H1 (cell line): ENCODE measurements at regions not wholly inside any gene's neighbourhood (a gene's known extent, or its start where the extent isn't known, plus 50 kb on each side); places are given as distances from the start of the nearest gene placed in this dataset.

Experiments
- CTCF ChIA-PET: fragments of 300-600 bp; sonication (Branson Sonifier 250); formaldehyde crosslinking; loops from one replicate; lab custom pipeline; 2021; ENCODE audit not compliant: partially characterized antibody; lab: Charles Lee
- POLR2A ChIA-PET: fragments of 300-600 bp; sonication (Branson Sonifier 250); formaldehyde crosslinking; loops from one replicate; lab custom pipeline; 2021; ENCODE audit warnings: inconsistent platforms; ENCODE audit not compliant: partially characterized antibody; lab: Charles Lee
- DNase-seq, 2 experiments: peaks; one replicate each; pipeline versions ENCODE4 v3.0.0 to v3.0.0-alpha.2; 2010 to 2022; ENCODE audit warnings: low spot score in 2 of 2, low read depth in 1 of 2, mixed read lengths in 1 of 2
- FAIRE-seq: peaks from 2 replicates; lab custom pipeline; 2011; peaks lifted over from hg19 to GRCh38; lab: Jason Lieb, UNC
- H2AFZ ChIP-seq: 2 replicates; pipeline ENCODE4 v1.8.1; 2012; ENCODE audit warnings: low read length, inconsistent platforms
- H2AK5ac ChIP-seq: 2 replicates; pipeline ENCODE4 v1.6.1; 2013; ENCODE audit warnings: low read depth, low read length
- H2BK120ac ChIP-seq: replicated peaks from 2 replicates; pipeline ENCODE3; 2013; ENCODE audit warnings: low read depth, low read length, inconsistent platforms
- H2BK12ac ChIP-seq: 2 replicates; pipeline ENCODE4 v1.6.1; 2013; ENCODE audit warnings: low read depth, low read length
- H2BK15ac ChIP-seq: 2 replicates; pipeline ENCODE4 v1.6.1; 2013; ENCODE audit warnings: low read length
- H2BK20ac ChIP-seq: 2 replicates; pipeline ENCODE4 v1.6.1; 2013; ENCODE audit warnings: low read length
- H2BK5ac ChIP-seq: 2 replicates; pipeline ENCODE4 v1.6.1; 2013; ENCODE audit warnings: low read depth, low read length
- H3K14ac ChIP-seq: 2 replicates; pipeline ENCODE4 v1.6.1; 2013; ENCODE audit warnings: inconsistent platforms; ENCODE audit not compliant: insufficient read length
- H3K18ac ChIP-seq: 2 replicates; pipeline ENCODE4 v1.6.1; 2013; ENCODE audit warnings: low read length; ENCODE audit errors: extremely low read depth
- H3K23ac ChIP-seq: 2 replicates; pipeline ENCODE4 v1.6.1; 2013; ENCODE audit warnings: inconsistent platforms; ENCODE audit not compliant: insufficient read length
- H3K23me2 ChIP-seq: 2 replicates; pipeline ENCODE4 v1.6.1; 2013; ENCODE audit warnings: low read depth, low read length
- H3K27ac ChIP-seq: 2 replicates; pipeline ENCODE4 v1.6.1; 2011; ENCODE audit warnings: low read depth, low read length, inconsistent platforms
- H3K27me3 ChIP-seq, 4 experiments: replicated peaks in 1 of 4; 1 replicate in 1 of 4; 2 replicates in 3 of 4; pipeline versions ENCODE4 v1.6.1 to v1.8.1; 2011 to 2013; ENCODE audit warnings: low read length in 3 of 4, mild to moderate bottlenecking in 3 of 4, inconsistent platforms in 2 of 4, mixed read lengths in 2 of 4, moderate library complexity in 1 of 4; ENCODE audit not compliant: control insufficient read depth in 3 of 4, insufficient read depth in 3 of 4; ENCODE audit errors: extremely low read depth in 1 of 4
- H3K36me3 ChIP-seq, 4 experiments: 2 replicates each; pipeline versions ENCODE4 v1.6.1 to v1.8.1; 2011 to 2013; ENCODE audit warnings: mild to moderate bottlenecking in 4 of 4, low read length in 3 of 4, moderate library complexity in 2 of 4, control low read depth in 1 of 4, inconsistent platforms in 1 of 4; ENCODE audit not compliant: insufficient read depth in 4 of 4, control insufficient read depth in 2 of 4
- H3K4ac ChIP-seq: replicated peaks from 2 replicates; pipeline ENCODE3; 2013; ENCODE audit warnings: low read length, low read depth, mixed read lengths, inconsistent platforms; ENCODE audit not compliant: insufficient read length
- H3K4me1 ChIP-seq, 4 experiments: replicated peaks in 1 of 4; 1 replicate in 1 of 4; 2 replicates in 3 of 4; pipeline versions ENCODE4 v1.6.1 to v1.8.1; 2011 to 2013; ENCODE audit warnings: low read length in 3 of 4, inconsistent platforms in 2 of 4, mixed read lengths in 1 of 4; ENCODE audit not compliant: insufficient read depth in 4 of 4, control insufficient read depth in 3 of 4
- H3K4me2 ChIP-seq, 2 experiments: 2 replicates each; pipeline versions ENCODE4 v1.6.1 to v1.8.1; 2011 to 2013; ENCODE audit warnings: low read depth in 2 of 2, low read length in 2 of 2, control low read depth in 1 of 2, inconsistent platforms in 1 of 2, mild to moderate bottlenecking in 1 of 2; ENCODE audit not compliant: insufficient read depth in 1 of 2
- H3K4me3 ChIP-seq, 4 experiments: fragments of 200-600, 300-600 bp in 1 of 4; sonication (generic), shearing (Covaris generic), sonication (Bioruptor Twin) in 1 of 4; 2 replicates each; pipeline versions ENCODE4 v1.5.1 to v1.8.1; 2011 to 2016; ENCODE audit warnings: low read length in 4 of 4, low read depth in 3 of 4, control low read depth in 2 of 4, inconsistent platforms in 2 of 4, mild to moderate bottlenecking in 2 of 4, mixed read lengths in 1 of 4, moderate library complexity in 1 of 4; ENCODE audit not compliant: insufficient read depth in 2 of 4; ENCODE audit errors: extremely low read depth in 1 of 4
- H3K56ac ChIP-seq: replicated peaks from 2 replicates; pipeline ENCODE3; 2013; ENCODE audit warnings: low read depth, mild to moderate bottlenecking, mixed read lengths, low read length, inconsistent platforms; ENCODE audit not compliant: insufficient read length
- H3K79me1 ChIP-seq: 2 replicates; pipeline ENCODE4 v1.6.1; 2013; ENCODE audit warnings: low read depth, low read length, control low read depth
- H3K79me2 ChIP-seq, 2 experiments: 2 replicates each; pipeline versions ENCODE4 v1.6.1 to v1.8.1; 2012 to 2013; ENCODE audit warnings: low read length in 2 of 2, mild to moderate bottlenecking in 2 of 2, inconsistent platforms in 1 of 2; ENCODE audit not compliant: insufficient read depth in 2 of 2, control insufficient read depth in 1 of 2
- H3K9ac ChIP-seq, 4 experiments: replicated peaks in 1 of 4; 1 replicate in 1 of 4; 2 replicates in 3 of 4; pipeline versions ENCODE4 v1.6.1 to v1.8.1; 2011 to 2013; ENCODE audit warnings: low read depth in 3 of 4, low read length in 3 of 4, control low read depth in 2 of 4, mild to moderate bottlenecking in 2 of 4, moderate library complexity in 2 of 4, inconsistent platforms in 1 of 4; ENCODE audit errors: extremely low read depth in 1 of 4
- H3K9me3 ChIP-seq, 2 experiments: 2 replicates each; pipeline versions ENCODE4 v1.6.1 to v1.8.1; 2012 to 2013; ENCODE audit warnings: mild to moderate bottlenecking in 2 of 2, moderate library complexity in 2 of 2, control low read depth in 1 of 2, inconsistent platforms in 1 of 2, low read depth in 1 of 2, low read length in 1 of 2, mixed read lengths in 1 of 2; ENCODE audit not compliant: insufficient read depth in 2 of 2
- H4K20me1 ChIP-seq, 2 experiments: replicated peaks in 1 of 2; 2 replicates each; pipeline versions ENCODE3 to v1.8.1; 2011 to 2013; ENCODE audit warnings: inconsistent platforms in 2 of 2, low read length in 2 of 2, mild to moderate bottlenecking in 1 of 2; ENCODE audit not compliant: insufficient read depth in 2 of 2, control insufficient read depth in 1 of 2
- H4K5ac ChIP-seq: 2 replicates; pipeline ENCODE4 v1.6.1; 2013; ENCODE audit warnings: low read length, low read depth, mixed read lengths, inconsistent platforms; ENCODE audit not compliant: insufficient read length
- H4K8ac ChIP-seq: 2 replicates; pipeline ENCODE4 v1.8.0; 2013; ENCODE audit warnings: mild to moderate bottlenecking, moderate library complexity, low read length, inconsistent platforms; ENCODE audit not compliant: insufficient read depth; ENCODE audit errors: extremely low read depth
- H4K91ac ChIP-seq: replicated peaks from 2 replicates; pipeline ENCODE3; 2013; ENCODE audit warnings: low read length, mixed read lengths, inconsistent platforms; ENCODE audit not compliant: insufficient read length
- HDAC6 ChIP-seq: IDR thresholded peaks from one replicate; pipeline ENCODE4 v1.7.1; 2012; ENCODE audit warnings: low read depth, mild to moderate bottlenecking, inconsistent platforms, low read length, moderate library complexity
- NANOG ChIP-seq: IDR thresholded peaks from 2 replicates; pipeline ENCODE4 v1.6.1; 2011; ENCODE audit warnings: low read length, low read depth, mild to moderate bottlenecking, inconsistent platforms; ENCODE audit not compliant: insufficient read depth, poor library complexity, severe bottlenecking
- RFX5 ChIP-seq: IDR thresholded peaks from 2 replicates; pipeline ENCODE4 v1.6.1; 2011; ENCODE audit warnings: low read depth, low read length, improper control_type of control experiment, borderline replicate concordance
- SAP30 ChIP-seq: fragments of 300-600 bp; sonication (generic); IDR thresholded peaks from 2 replicates; pipeline ENCODE4 v1.7.1; 2012; ENCODE audit warnings: low read length, moderate library complexity, mild to moderate bottlenecking, inconsistent platforms; ENCODE audit not compliant: insufficient read depth, insufficient replicate concordance
- SP1 ChIP-seq: IDR thresholded peaks from 2 replicates; pipeline ENCODE4 v1.6.1; 2011; ENCODE audit warnings: low read depth, low read length
- TEAD4 ChIP-seq: IDR thresholded peaks from 2 replicates; pipeline ENCODE4 v1.6.1; 2012; ENCODE audit warnings: low read depth, low read length, inconsistent platforms, mixed read lengths
- WGBS, 2 experiments: shearing (Covaris generic) in 1 of 2; methylation state at CpG; one replicate each; pipeline versions ENCODE4 v1.1.6 to v1.1.7; 2013 to 2015; ENCODE audit warnings: low lambda C conversion rate in 2 of 2, mixed read lengths in 2 of 2, inconsistent platforms in 1 of 2, low coverage in 1 of 2, missing lambda C conversion rate in 1 of 2; ENCODE audit not compliant: insufficient replicate concordance in 2 of 2, insufficient coverage in 1 of 2, insufficient read length in 1 of 2; ENCODE audit errors: extremely low coverage in 1 of 2, missing lambda C conversion rate in 1 of 2; 5-methylcytosine and 5-hydroxymethylcytosine counted together
- TF ChIP-seq, protein P1 (sequence below), 3 experiments: IDR thresholded peaks; 1 replicate in 2 of 3; 2 replicates in 1 of 3; pipeline versions ENCODE4 v1.5.1 to v1.6.1; 2011; ENCODE audit warnings: low read length in 3 of 3, mild to moderate bottlenecking in 3 of 3, inconsistent platforms in 2 of 3, low read depth in 1 of 3, moderate library complexity in 1 of 3; ENCODE audit not compliant: insufficient read depth in 1 of 3; ENCODE audit errors: control extremely low read depth in 1 of 3

DNA sequence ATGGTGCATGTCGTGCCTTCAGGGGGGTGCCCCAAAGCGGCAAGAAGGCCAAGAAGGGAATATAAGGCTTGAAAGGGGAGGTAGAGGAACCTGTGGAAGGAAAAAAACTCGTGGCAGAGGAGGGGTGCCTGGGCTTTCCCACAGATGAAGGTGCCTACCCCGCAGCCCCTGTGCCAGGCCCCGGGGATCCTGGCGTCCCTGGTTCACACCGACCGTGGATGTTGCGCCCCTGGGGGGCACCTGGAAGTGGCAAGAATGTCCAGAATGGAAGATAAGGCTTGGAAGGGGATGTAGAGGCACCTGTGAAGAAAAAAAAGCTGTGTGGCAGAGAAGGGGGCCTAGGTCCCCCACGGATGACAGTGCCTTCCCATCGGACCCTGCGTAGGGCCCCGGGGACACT lies 282.2 kb downstream of the ALG10 start:
- Histone ChIP-seq H2BK120ac (no peak overlapping the region), H3K27me3 (no peaks in the 10 kb centered on the region), H3K79me2 (no peaks in the 10 kb centered on the region), H2AK5ac (no peak overlapping the region), H2BK20ac (no peak overlapping the region), H4K5ac (no peak overlapping the region), H3K18ac (no peak overlapping the region), H3K4me1 (no peaks in the 10 kb centered on the region), H3K56ac (no peak overlapping the region), H3K9ac (no peak overlapping the region), H3K14ac (no peak overlapping the region), H3K9me3 (peaks cover 87 to 100% of the 10 kb centered on the region in 2 experiments), H2BK15ac (no peak overlapping the region), H3K4me3 (no peak overlapping the region), H3K79me1 (no peaks in the 10 kb centered on the region), H4K8ac (no peak overlapping the region), H4K91ac (no peak overlapping the region), H3K4me2 (no peak overlapping the region), H2AFZ (no peak overlapping the region), H3K23ac (no peak overlapping the region), H3K36me3 (no peaks in the 10 kb centered on the region), H3K4ac (no peak overlapping the region), H3K27ac (no peak overlapping the region), H4K20me1 (no peaks in the 10 kb centered on the region), H2BK5ac (no peak overlapping the region), H3K23me2 (no peaks in the 10 kb centered on the region), H2BK12ac (no peak overlapping the region)
- TF ChIP-seq SP1 (no peak), NANOG (no peak), HDAC6 (no peak), SAP30 (no peak), RFX5 (no peak), TEAD4 (no peak)
- TF ChIP-seq, protein P1, sequence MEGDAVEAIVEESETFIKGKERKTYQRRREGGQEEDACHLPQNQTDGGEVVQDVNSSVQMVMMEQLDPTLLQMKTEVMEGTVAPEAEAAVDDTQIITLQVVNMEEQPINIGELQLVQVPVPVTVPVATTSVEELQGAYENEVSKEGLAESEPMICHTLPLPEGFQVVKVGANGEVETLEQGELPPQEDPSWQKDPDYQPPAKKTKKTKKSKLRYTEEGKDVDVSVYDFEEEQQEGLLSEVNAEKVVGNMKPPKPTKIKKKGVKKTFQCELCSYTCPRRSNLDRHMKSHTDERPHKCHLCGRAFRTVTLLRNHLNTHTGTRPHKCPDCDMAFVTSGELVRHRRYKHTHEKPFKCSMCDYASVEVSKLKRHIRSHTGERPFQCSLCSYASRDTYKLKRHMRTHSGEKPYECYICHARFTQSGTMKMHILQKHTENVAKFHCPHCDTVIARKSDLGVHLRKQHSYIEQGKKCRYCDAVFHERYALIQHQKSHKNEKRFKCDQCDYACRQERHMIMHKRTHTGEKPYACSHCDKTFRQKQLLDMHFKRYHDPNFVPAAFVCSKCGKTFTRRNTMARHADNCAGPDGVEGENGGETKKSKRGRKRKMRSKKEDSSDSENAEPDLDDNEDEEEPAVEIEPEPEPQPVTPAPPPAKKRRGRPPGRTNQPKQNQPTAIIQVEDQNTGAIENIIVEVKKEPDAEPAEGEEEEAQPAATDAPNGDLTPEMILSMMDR (IDR thresholded peaks at IDR 0.05; ENCODE audit: control extremely low read depth in 1 of 3, insufficient read depth in 1 of 3, low read depth in 1 of 3, low read length in 3 of 3): no peak
- POLR2A ChIA-PET: no interaction called here
- WGBS, 2 experiments: 92% methylated on average over 11 of the region's 13 CpGs; no CpG with 5 or more reads in 1 of the 2 experiments
- CTCF ChIA-PET: no interaction called here
- DNase-seq (no peak), FAIRE-seq (no peak)
